ENCODE measurements at regions not wholly inside any gene's neighbourhood (a gene's known extent, or its start where the extent isn't known, plus 50 kb on each side); places are given as distances from the start of the nearest gene placed in this dataset.

DNA sequence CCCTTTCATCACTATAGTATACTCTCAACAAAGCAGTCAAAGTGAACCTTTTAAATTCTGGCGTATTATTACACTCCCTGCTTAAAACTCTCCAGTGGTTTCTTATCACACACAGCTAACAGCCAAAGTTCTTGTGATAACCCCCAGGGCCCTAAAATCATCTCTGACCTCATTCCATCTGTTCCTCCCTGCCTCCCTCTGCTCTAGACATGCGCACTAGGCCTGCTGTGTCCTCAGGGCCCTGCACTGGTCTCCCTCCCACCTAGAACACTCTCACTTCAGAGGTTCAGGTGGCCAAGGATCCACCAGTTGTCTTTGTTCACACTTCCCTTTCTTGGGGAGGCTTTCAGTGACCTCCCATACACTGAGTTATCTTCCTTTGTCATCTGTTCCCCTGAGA, 603.4 kb downstream of the DSC3 start:
- TF ChIP-seq, protein P1, sequence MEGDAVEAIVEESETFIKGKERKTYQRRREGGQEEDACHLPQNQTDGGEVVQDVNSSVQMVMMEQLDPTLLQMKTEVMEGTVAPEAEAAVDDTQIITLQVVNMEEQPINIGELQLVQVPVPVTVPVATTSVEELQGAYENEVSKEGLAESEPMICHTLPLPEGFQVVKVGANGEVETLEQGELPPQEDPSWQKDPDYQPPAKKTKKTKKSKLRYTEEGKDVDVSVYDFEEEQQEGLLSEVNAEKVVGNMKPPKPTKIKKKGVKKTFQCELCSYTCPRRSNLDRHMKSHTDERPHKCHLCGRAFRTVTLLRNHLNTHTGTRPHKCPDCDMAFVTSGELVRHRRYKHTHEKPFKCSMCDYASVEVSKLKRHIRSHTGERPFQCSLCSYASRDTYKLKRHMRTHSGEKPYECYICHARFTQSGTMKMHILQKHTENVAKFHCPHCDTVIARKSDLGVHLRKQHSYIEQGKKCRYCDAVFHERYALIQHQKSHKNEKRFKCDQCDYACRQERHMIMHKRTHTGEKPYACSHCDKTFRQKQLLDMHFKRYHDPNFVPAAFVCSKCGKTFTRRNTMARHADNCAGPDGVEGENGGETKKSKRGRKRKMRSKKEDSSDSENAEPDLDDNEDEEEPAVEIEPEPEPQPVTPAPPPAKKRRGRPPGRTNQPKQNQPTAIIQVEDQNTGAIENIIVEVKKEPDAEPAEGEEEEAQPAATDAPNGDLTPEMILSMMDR (IDR thresholded peaks at IDR 0.05) = no peak
- no peak for TF ChIP-seq POLR2A (IDR thresholded peaks at IDR 0.05)

Measured in body of pancreas (tissue), 4 donors.